Progenitor cell of endocrine pancreas (in vitro differentiated cells): ENCODE measurements at regions not wholly inside any gene's neighbourhood (a gene's known extent, or its start where the extent isn't known, plus 50 kb on each side); places are given as distances from the start of the nearest gene placed in this dataset.

ENCODE experiments used
- DNase-seq: peaks from one replicate; pipeline ENCODE4 v3.0.0; 2021; ENCODE audit warnings: low spot score; ENCODE audit not compliant: unreplicated experiment
- H3K27ac Mint-ChIP-seq: 2 replicates; pipeline ENCODE4 v1.8.0; 2021; ENCODE audit warnings: mild to moderate bottlenecking, moderate library complexity, mixed read lengths
- H3K27me3 Mint-ChIP-seq: 2 replicates; pipeline ENCODE4 v1.8.0; 2021; ENCODE audit warnings: mixed read lengths
- H3K36me3 Mint-ChIP-seq: 2 replicates; pipeline ENCODE4 v1.8.0; 2022; ENCODE audit warnings: mixed read lengths; ENCODE audit not compliant: insufficient read depth
- H3K4me1 Mint-ChIP-seq: 2 replicates; pipeline ENCODE4 v1.8.0; 2021; ENCODE audit warnings: low read depth, mixed read lengths
- H3K4me3 Mint-ChIP-seq: 2 replicates; pipeline ENCODE4 v1.8.0; 2021; ENCODE audit warnings: low read depth, mild to moderate bottlenecking, moderate library complexity, mixed read lengths
- H3K9me3 Mint-ChIP-seq: 2 replicates; pipeline ENCODE4 v1.8.0; 2021; ENCODE audit warnings: low read depth, mixed read lengths
- TF ChIP-seq, protein P1 (sequence below): fragments of 200-600 bp; sonication (generic); IDR thresholded peaks from one replicate; pipeline ENCODE4 v1.5.0; 2021; ENCODE audit warnings: antibody characterized with exemption, mild to moderate bottlenecking; ENCODE audit not compliant: unreplicated experiment

DNA sequence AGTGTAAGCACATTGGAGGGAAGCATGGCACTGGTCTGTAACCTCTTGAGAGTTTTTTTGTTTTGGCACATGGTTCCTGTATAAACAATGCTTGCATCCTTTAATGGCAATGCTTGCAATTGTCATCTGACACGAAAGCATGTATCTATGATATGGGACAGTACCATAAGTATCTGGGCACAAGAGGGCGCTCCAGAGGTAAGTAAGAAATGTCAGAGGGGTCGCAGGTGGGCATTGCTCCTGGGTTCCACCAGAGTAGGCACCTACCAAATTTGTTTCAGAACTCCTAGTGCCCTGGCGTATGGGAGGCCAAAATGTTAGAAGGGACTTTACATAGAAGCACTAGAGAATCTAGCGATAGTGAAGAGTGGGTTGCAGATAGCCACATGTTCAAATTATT lies 58.7 kb upstream of the BCHE start:
- Mint-ChIP-seq H3K27me3 (no peaks in the 10 kb centered on the region), H3K4me1 (peaks cover 3% of the 10 kb centered on the region), H3K4me3 (no peak overlapping the region), H3K9me3 (no peaks in the 10 kb centered on the region), H3K27ac (no peak overlapping the region), H3K36me3 (no peaks in the 10 kb centered on the region)
- TF ChIP-seq, protein P1, sequence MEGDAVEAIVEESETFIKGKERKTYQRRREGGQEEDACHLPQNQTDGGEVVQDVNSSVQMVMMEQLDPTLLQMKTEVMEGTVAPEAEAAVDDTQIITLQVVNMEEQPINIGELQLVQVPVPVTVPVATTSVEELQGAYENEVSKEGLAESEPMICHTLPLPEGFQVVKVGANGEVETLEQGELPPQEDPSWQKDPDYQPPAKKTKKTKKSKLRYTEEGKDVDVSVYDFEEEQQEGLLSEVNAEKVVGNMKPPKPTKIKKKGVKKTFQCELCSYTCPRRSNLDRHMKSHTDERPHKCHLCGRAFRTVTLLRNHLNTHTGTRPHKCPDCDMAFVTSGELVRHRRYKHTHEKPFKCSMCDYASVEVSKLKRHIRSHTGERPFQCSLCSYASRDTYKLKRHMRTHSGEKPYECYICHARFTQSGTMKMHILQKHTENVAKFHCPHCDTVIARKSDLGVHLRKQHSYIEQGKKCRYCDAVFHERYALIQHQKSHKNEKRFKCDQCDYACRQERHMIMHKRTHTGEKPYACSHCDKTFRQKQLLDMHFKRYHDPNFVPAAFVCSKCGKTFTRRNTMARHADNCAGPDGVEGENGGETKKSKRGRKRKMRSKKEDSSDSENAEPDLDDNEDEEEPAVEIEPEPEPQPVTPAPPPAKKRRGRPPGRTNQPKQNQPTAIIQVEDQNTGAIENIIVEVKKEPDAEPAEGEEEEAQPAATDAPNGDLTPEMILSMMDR: peak; percentile 53
- DNase-seq: no peak

DNA sequence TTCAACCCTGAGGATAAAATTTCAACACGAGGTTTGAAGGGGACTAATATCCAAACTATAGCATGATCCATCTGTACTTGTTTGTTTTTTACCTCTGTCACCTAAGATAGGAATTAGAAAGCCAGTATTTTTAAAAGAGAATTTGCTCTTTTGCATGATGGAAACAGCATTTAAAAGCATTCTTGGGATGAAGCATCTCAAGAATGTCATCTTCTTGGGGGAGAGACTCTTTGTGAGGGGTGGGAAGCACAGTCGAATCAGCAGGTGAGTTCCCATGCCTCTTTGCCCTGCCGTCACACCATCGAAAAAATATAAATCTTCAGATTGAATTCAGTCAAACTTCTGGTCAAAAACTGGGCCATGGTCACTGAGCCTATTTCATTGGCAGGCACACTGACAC lies 55.3 kb upstream of the BCHE start:
- no peak for DNase-seq
- no peak overlapping the region for H3K4me3 Mint-ChIP-seq
- no peaks in the 10 kb centered on the region for H3K9me3 Mint-ChIP-seq
- peaks cover 3% of the 10 kb centered on the region for H3K4me1 Mint-ChIP-seq
- no peaks in the 10 kb centered on the region for H3K36me3 Mint-ChIP-seq
- no peaks in the 10 kb centered on the region for H3K27me3 Mint-ChIP-seq
- H3K27ac Mint-ChIP-seq: no peak overlapping the region
- TF ChIP-seq, protein P1: no peak
